ENCODE measurements at regions not wholly inside any gene's neighbourhood (a gene's known extent, or its start where the extent isn't known, plus 50 kb on each side); places are given as distances from the start of the nearest gene placed in this dataset.
"Not testable (repeated sequence)": the region's sequence is repeated elsewhere in the genome, so short reads cannot be mapped to it uniquely, and the experiment has no call there.

DNA sequence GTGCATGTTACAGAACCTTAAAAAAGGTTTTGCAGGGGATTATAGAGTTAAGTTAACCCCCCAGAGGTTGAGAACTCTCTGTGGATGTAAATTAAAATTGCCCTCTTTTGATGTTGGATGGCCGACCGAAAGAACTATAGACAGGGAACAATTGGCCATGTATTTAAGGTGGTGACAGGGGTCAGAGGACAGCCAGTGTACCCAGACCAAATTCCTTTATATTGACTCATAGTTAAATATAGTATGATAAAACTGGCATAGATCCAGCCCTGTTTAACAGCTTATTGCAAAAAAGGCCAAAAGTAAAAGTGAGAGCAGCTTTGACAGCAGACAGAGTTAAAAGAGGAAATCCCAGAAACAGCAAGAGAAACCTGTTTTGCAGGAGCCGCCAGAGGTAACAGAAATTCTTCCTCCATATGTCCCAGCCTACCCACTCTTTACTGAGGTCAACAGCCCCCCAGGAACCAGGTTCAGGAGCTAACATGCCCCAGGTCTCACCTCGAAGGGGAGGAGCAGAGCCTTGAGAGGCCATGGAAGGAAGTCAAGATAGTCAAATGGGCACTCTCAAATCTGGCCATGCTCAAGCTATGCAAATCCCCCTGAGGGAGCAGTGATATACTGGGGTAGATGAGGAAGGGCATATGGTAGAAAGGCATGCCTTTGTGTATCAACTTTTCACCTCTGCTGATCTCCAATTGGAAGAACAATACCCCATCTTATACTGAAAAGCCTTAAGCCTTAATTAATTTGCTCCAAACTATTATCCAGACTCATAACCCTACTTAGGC lies 156.4 kb upstream of the COX7C start:
- no peaks in the 10 kb centered on the region for H3K36me3 ChIP-seq
- ATAC-seq (ENCODE audit: insufficient number of reproducible peaks, low FRiP score, low read depth), result peak; percentile 69
- H3K27ac ChIP-seq, result peak overlapping the region in 1 of 2 donors; percentile 33
- peaks cover 11% of the 10 kb centered on the region for H3K9me3 ChIP-seq
- peaks cover 0 to 18% of the 10 kb centered on the region in 2 donors for H3K4me1 ChIP-seq (ENCODE audit: control insufficient read depth in 1 of 2, low read depth in 2 of 2)
- TF ChIP-seq, protein P1, sequence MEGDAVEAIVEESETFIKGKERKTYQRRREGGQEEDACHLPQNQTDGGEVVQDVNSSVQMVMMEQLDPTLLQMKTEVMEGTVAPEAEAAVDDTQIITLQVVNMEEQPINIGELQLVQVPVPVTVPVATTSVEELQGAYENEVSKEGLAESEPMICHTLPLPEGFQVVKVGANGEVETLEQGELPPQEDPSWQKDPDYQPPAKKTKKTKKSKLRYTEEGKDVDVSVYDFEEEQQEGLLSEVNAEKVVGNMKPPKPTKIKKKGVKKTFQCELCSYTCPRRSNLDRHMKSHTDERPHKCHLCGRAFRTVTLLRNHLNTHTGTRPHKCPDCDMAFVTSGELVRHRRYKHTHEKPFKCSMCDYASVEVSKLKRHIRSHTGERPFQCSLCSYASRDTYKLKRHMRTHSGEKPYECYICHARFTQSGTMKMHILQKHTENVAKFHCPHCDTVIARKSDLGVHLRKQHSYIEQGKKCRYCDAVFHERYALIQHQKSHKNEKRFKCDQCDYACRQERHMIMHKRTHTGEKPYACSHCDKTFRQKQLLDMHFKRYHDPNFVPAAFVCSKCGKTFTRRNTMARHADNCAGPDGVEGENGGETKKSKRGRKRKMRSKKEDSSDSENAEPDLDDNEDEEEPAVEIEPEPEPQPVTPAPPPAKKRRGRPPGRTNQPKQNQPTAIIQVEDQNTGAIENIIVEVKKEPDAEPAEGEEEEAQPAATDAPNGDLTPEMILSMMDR (IDR thresholded peaks at IDR 0.05), result no peak
- H3K4me3 ChIP-seq, result peak overlapping the region; percentile 21
- H3K27me3 ChIP-seq (replicated peaks; ENCODE audit: insufficient read depth), result no peaks in the 10 kb centered on the region
- DNase-seq (ENCODE audit: low spot score), result no peak

DNA sequence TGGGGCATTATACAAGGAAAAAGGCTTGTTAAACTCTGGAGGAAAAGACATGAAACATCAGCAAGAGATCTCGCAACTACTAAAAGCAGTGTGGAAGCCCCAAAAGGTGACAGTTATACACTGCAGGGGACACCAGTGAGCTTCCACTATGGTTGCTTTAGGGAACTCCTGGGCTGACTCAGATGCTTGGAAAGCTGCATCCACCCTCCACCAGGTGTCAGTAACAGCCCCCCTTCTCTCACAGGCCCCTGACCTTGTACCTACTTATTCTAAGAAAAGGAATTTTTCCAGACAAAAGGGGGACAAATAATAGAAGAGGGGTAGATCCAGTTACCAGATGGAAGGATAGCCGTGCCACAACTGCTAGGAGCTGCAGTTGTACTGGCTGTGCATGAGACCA lies 154.4 kb upstream of the COX7C start:
- no peak for DNase-seq (ENCODE audit: low spot score)
- Histone ChIP-seq H3K4me3 (no peak overlapping the region), H3K27me3 (replicated peaks; ENCODE audit: insufficient read depth) (no peaks in the 10 kb centered on the region), H3K36me3 (no peaks in the 10 kb centered on the region), H3K4me1 (ENCODE audit: control insufficient read depth in 1 of 2, low read depth in 2 of 2) (peaks cover 0 to 18% of the 10 kb centered on the region in 2 donors), H3K27ac (no peak overlapping the region), H3K9me3 (peaks cover 11% of the 10 kb centered on the region)
- TF ChIP-seq, protein P1 (IDR thresholded peaks at IDR 0.05), result no peak
- ATAC-seq (ENCODE audit: insufficient number of reproducible peaks, low FRiP score, low read depth), result no peak

DNA sequence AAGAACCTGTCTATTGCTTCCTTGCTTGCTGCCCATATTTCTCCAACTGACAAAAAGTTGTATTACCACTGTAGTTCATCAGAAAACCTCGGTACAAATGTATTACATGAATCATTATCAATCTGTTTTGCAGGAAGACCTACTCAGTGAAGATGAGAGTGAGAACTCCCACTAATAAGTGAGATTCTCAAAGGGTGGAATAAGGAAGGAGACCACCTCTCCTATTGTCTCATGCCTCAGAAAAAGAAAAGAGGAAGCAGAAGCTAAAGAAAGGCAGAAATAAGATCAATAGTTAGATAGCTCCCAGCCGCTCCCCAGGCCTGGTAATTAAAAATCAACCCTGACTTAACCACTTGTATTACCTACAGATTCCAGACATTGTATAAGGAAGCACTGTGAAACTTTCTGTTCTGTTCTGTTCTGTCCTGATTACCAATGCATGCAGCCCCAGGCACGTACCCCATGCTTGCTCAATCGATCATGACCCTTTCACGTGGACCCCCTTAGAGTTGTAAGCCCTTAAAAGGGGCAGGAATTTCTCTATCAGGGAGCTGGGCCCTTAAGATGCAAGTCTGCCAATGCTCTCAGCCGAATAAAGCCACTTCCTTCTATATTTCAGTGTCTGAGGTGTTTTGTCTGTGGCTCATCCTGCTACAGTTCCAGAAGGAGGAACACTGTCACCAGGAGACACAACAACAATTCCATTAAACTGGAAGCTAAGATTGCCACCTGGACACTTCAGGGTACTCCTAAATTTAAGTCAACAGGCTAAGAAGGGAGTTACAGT lies 152.5 kb upstream of the COX7C start:
- H3K9me3 ChIP-seq, result peaks cover 11% of the 10 kb centered on the region
- ATAC-seq (ENCODE audit: insufficient number of reproducible peaks, low FRiP score, low read depth) (no peak), DNase-seq (ENCODE audit: low spot score) (no peak)
- no peaks in the 10 kb centered on the region for H3K36me3 ChIP-seq
- TF ChIP-seq, protein P1 (IDR thresholded peaks at IDR 0.05), result no peak
- H3K27ac ChIP-seq, result no peak overlapping the region
- no peak overlapping the region for H3K4me3 ChIP-seq
- H3K4me1 ChIP-seq (ENCODE audit: control insufficient read depth in 1 of 2, low read depth in 2 of 2), result peaks cover 0 to 18% of the 10 kb centered on the region in 2 donors
- no peaks in the 10 kb centered on the region for H3K27me3 ChIP-seq (replicated peaks; ENCODE audit: insufficient read depth)

DNA sequence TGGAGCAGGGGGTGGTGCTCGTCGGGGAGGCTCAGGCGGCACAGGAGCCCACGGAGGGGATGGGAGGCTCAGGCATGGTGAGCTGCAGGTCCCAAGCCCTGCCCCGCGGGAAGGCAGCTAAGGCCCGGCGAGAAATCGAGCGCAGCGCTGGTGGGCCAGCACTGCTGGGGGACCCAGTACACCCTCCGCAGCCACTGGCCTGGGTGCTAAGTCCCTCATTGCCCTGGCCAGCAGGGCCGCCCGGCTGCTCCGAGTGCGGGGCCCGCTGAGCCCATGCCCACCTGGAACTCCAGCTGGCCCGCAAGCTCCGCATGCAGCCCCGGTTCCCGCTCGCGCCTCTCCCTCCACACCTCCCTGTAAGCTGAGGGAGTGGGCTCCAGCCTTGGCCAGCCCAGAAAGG lies 151.0 kb upstream of the COX7C start:
- not testable (repeated sequence) for H3K4me1 ChIP-seq (ENCODE audit: control insufficient read depth in 1 of 2, low read depth in 2 of 2); H3K27me3 ChIP-seq (replicated peaks; ENCODE audit: insufficient read depth); ATAC-seq (ENCODE audit: insufficient number of reproducible peaks, low FRiP score, low read depth); DNase-seq (ENCODE audit: low spot score); H3K27ac ChIP-seq; H3K36me3 ChIP-seq; H3K4me3 ChIP-seq
- H3K9me3 ChIP-seq, result peaks cover 11% of the 10 kb centered on the region

DNA sequence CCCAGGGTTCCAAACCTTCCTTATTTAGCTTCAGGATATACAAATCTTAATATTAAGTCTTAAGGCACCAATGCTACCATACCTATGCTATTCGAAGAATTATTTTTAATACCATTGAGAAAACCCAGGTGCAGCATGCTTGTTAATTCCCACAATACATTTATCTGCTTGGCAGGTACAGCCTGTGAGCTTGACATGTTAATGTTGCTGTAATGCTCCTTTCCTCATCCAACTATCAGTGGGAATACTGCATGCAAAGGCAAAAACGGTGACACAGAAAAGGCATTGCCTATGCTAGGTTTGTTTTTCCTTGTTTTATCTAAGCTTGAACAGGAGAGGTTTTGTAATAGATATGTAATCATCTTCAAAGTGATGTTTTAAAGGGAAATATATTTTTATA lies 135.7 kb upstream of the COX7C start:
- Histone ChIP-seq H3K9me3 (no peaks in the 10 kb centered on the region), H3K36me3 (no peaks in the 10 kb centered on the region), H3K27ac (no peak overlapping the region), H3K27me3 (replicated peaks; ENCODE audit: insufficient read depth) (no peaks in the 10 kb centered on the region), H3K4me3 (no peak overlapping the region), H3K4me1 (ENCODE audit: control insufficient read depth in 1 of 2, low read depth in 2 of 2) (no peaks in the 10 kb centered on the region)
- TF ChIP-seq, protein P1 (IDR thresholded peaks at IDR 0.05), result no peak
- ATAC-seq (ENCODE audit: insufficient number of reproducible peaks, low FRiP score, low read depth) (no peak), DNase-seq (ENCODE audit: low spot score) (no peak)
